ENCODE measurements at regions not wholly inside any gene's neighbourhood (a gene's known extent, or its start where the extent isn't known, plus 50 kb on each side); places are given as distances from the start of the nearest gene placed in this dataset.

DNA sequence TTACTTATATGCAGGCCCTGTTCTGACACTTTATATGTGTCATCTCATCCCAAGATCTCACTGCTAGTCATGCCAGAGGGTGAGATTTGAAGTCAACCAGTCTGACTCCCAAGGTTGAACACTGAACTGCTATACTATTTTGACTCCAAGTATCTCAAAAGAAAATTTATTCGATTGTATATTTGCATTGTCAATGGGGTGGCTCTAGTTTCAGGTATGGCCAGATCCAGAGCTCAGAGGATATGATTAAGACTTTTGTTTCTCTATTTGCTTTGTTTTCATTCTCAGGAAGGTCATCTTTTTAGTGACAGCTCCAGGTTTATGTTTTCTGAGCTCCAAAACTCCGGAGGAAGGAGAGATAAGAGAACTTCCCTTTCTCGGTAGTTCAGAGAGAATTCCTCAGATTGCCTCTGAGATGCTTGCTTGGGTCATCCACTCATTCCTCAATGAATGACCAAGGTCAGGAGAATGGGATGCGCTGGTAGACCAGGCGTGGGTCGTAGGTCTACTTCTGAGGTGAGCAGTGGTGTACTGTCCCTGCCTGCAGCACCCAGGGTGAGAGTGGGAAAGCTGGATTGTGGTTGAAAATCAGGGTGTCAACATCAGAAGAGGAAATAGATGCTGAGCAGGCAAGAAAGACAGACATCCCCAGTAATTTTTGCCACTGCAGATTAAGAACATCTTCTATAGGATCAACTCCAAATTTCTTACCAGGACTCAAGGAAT lies 99.3 kb downstream of the PFDN4 start:
- ATAC-seq (peak; percentile 27 to 38), DNase-seq (no peak)
- Mint-ChIP-seq H3K27me3 (ENCODE audit: low read depth) (peaks cover 15% of the 10 kb centered on the region), H3K4me1 (ENCODE audit: low read depth) (peaks cover 4% of the 10 kb centered on the region), H3K9me3 (no peaks in the 10 kb centered on the region), H3K36me3 (ENCODE audit: insufficient read depth) (no peaks in the 10 kb centered on the region), H3K4me3 (no peak overlapping the region)

DNA sequence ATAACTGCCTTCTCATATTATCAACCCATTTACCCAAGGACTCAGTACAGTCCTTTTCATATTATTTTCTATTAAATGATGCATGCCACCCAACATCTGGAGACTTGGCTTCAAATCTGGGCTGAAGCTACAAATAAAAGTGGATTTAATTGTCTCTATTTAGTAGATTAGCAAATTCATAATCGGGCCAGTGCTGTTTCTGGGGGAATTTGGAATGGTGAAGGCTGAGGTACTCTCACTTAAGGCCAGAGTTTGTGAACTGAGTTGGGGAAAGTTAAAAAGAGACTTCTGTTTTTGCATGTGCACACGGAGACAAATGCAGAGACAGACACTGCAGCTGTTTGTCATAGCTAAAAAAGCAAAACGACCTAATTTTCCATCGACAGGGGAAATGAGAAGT lies 100.9 kb downstream of the PFDN4 start:
- DNase-seq (no peak), ATAC-seq (no peak)
- Mint-ChIP-seq H3K27me3 (ENCODE audit: low read depth) (peaks cover 12% of the 10 kb centered on the region), H3K4me1 (ENCODE audit: low read depth) (peaks cover 4% of the 10 kb centered on the region), H3K4me3 (no peak overlapping the region), H3K9me3 (no peaks in the 10 kb centered on the region), H3K36me3 (ENCODE audit: insufficient read depth) (no peaks in the 10 kb centered on the region)

DNA sequence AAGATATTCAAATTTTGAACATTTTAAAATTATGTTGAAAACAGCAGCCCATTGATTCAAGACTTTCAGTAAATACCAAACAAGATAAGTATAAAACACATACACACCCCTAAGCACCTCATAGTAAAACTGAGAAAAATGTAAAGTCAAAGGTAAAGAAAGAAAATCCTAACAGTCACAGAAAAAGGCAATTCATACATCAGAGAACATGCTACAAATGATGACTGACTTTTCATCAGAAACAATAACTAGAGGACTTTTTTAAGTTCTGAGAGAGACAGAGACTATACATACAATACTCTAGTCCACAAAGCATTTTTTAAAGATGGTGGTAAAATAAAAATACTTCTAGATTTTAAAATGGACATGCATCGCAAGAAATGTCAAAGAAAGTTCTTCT lies 111.0 kb downstream of the PFDN4 start:
- Mint-ChIP-seq H3K4me3 (no peak overlapping the region), H3K27me3 (ENCODE audit: low read depth) (peaks cover 18% of the 10 kb centered on the region), H3K9me3 (no peaks in the 10 kb centered on the region), H3K4me1 (ENCODE audit: low read depth) (peaks cover 2% of the 10 kb centered on the region), H3K36me3 (ENCODE audit: insufficient read depth) (no peaks in the 10 kb centered on the region)
- DNase-seq (no peak), ATAC-seq (no peak)

DNA sequence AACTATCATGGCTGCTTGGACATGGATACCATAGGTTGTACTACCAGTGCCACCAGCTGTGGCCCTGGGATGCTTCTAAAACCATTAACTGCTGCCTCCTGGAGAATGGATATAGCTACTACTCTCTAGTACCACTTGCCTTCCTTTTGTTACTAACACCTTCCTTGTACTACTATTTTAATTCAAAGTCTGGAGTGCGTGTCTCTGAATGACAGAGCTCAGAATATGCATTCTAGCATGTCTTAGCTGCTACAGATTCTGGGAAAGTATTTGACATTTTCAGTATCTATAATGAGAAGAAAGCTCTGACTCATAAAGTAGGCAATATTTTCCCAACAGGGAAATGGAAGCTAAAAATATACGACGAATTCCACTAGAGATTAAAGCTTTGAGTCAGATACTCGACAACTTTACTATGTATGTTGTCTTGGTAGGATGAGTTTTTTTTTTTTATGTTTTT lies 112.3 kb downstream of the PFDN4 start:
- H3K4me3 Mint-ChIP-seq = no peak overlapping the region
- peaks cover 15% of the 10 kb centered on the region for H3K27me3 Mint-ChIP-seq (ENCODE audit: low read depth)
- no peak for DNase-seq
- no peaks in the 10 kb centered on the region for H3K9me3 Mint-ChIP-seq
- peaks cover 2% of the 10 kb centered on the region for H3K4me1 Mint-ChIP-seq (ENCODE audit: low read depth)
- peak; percentile 52 to 58 for ATAC-seq
- no peaks in the 10 kb centered on the region for H3K36me3 Mint-ChIP-seq (ENCODE audit: insufficient read depth)

DNA sequence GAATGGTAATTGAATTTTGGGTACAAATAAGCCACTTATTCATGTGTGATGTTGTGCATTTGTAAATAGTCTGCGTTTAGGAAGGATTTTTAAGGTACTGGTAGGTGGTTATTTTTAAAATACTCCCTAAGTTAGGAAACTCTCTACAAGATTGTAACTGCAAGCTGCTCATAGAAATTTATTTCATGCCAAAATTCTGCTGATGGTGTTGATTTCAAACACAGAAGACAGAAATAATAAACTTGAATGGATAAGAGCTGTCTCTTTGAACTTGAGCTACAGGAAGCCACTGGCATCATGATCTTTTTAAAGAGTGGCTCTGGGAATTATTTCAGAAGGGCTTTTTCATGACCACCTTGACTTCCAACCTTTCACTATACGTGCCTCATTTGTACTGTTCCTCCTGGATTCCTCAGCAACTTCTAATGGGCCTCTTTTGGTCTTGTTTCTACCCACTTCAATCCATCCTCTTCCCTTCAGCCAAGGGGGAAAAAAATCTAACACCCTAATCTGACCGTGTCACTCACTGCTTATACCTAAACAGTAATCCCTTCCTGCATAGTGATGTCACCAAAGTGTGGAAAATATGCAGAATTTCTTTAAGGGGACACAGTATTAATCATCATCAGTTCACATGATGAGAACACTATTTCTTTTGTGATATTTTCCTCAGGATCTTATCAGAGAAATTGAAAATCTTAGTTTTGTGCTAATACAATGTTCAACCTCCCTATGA lies 113.6 kb downstream of the PFDN4 start:
- ATAC-seq (no peak), DNase-seq (no peak)
- Mint-ChIP-seq H3K4me1 (ENCODE audit: low read depth) (peaks cover 2% of the 10 kb centered on the region), H3K36me3 (ENCODE audit: insufficient read depth) (no peaks in the 10 kb centered on the region), H3K4me3 (peak overlapping the region; percentile 0), H3K27me3 (ENCODE audit: low read depth) (peaks cover 6% of the 10 kb centered on the region), H3K9me3 (no peaks in the 10 kb centered on the region)

DNA sequence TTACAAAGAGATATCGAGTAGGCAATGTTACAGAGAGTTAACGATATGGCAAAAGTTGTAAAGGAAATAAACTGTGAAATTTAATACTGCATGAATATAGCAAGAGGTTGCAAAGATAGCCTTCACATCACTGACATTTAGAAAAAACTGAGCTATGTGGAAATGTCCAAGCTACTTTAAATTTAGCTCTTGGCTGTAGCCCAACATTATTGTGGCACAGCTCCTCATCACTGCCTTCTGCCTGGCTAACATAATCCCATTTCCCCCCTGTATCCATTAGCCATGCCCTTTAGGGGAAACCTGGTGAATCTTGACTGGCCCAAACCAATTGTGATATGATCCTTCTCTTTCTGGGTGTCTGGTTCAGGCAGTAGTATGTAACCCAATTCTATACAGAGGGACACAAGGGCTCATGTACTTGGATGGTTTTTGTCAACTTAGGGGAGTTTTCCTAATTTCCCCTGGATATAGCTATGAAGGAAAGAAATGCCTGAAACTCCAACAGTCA lies 115.4 kb downstream of the PFDN4 start:
- Mint-ChIP-seq H3K27me3 (ENCODE audit: low read depth) (peaks cover 3% of the 10 kb centered on the region), H3K4me1 (ENCODE audit: low read depth) (peaks cover 2% of the 10 kb centered on the region)

DNA sequence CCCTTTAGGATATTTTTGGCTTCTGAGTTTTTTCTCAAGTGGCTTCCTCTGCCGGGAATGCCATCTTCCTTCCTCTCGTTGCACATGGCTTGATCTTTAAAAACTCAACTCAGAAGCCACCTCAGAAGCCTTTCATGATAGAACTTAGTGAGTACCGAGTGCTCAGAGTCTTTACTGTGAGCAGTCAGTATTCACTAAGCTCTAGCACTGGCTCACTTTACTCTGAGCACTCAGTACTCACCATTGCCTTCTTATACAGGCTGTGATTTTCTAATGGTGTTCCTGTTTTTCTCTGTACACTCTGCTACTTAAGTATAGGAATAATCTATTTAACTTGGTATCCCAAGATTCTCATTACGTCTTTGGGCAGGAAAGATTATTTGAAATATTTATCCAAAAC lies 116.2 kb downstream of the PFDN4 start:
- no peak overlapping the region for H3K4me3 Mint-ChIP-seq
- no peaks in the 10 kb centered on the region for H3K36me3 Mint-ChIP-seq (ENCODE audit: insufficient read depth)
- H3K4me1 Mint-ChIP-seq (ENCODE audit: low read depth) = no peaks in the 10 kb centered on the region
- H3K9me3 Mint-ChIP-seq = no peaks in the 10 kb centered on the region
- DNase-seq = no peak
- peaks cover 3% of the 10 kb centered on the region for H3K27me3 Mint-ChIP-seq (ENCODE audit: low read depth)
- ATAC-seq = no peak

More for the DNA sequence above, 115.4 kb downstream of the PFDN4 start:
- ATAC-seq (no peak), DNase-seq (no peak)
- no peaks in the 10 kb centered on the region for H3K36me3 Mint-ChIP-seq (ENCODE audit: insufficient read depth)
- H3K9me3 Mint-ChIP-seq = no peaks in the 10 kb centered on the region
- no peak overlapping the region for H3K4me3 Mint-ChIP-seq

DNA sequence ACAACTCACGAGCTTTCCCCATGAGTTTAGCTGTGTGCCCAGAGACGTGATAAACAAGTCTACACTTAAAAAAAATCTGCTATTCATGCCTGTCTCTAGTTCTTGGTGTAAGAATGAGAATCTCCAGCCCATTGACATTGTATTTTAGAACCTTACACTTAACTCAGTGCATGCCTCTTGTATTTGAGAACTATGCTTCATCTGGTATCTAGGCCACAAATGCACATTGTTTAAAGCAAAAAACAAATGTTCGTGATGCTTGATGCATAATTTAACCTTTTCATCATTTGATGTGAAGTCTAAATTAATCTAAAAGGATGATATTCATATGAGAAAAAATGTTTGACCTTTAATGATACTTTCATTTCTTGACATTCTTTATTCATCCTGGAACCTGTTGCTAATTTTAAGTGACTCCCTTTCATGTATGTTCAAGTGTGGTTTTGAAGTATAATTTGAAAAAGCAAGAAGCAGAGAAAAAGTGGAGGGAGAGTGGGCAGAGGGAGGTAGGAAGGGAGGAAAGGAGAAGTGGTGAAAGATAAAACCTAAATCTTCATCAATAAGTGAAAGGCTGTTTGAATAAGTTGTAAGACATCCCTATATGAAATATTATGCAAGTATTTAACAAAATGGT lies 116.9 kb downstream of the PFDN4 start:
- H3K4me3 Mint-ChIP-seq = no peak overlapping the region
- DNase-seq (no peak), ATAC-seq (peak; percentile 32 to 44)
- no peaks in the 10 kb centered on the region for H3K36me3 Mint-ChIP-seq (ENCODE audit: insufficient read depth)
- H3K27me3 Mint-ChIP-seq (ENCODE audit: low read depth) = peaks cover 4% of the 10 kb centered on the region
- H3K4me1 Mint-ChIP-seq (ENCODE audit: low read depth) = no peaks in the 10 kb centered on the region
- H3K9me3 Mint-ChIP-seq = no peaks in the 10 kb centered on the region

DNA sequence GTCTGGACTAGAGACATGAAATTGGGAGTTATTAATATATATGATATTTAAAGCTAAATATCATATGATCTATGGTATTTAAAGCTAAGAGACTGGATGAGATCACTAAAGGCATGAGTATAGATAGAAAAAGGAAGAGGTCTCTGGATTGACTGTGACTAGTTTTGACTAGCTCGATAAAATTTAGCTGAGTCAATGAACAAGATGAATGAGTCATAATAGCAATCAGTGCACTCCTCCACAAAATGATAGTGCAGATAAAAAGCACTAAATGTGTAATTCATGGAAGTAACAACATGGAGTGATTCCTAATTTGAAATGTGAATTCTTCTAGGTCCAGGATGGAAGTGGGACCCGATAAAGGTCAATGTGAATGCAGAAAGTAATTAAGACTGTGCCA lies 127.4 kb downstream of the PFDN4 start:
- Mint-ChIP-seq H3K36me3 (ENCODE audit: insufficient read depth) (no peaks in the 10 kb centered on the region), H3K9me3 (peaks cover 8% of the 10 kb centered on the region)
- no peak for ATAC-seq

DNA sequence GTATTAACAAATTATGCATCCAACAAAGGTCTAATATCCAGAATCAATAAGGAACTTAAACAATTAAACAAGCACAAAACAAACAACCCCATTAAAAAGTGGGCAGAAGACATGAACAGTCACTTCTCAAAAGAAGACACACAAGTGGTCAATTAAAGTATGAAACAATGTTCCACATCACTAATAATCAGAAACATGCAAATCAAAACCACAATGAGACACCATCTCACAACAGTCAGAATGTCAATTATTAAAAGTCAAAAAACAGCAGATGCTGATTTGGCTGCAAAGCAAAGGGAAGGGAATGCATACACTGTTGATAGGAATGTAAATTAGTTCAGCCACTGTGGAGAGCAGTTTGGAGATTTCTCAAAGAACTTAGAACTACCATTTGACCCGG lies 129.3 kb downstream of the PFDN4 start:
- no peaks in the 10 kb centered on the region for H3K4me1 Mint-ChIP-seq (ENCODE audit: low read depth)
- DNase-seq (no peak), ATAC-seq (no peak)
- H3K4me3 Mint-ChIP-seq = no peak overlapping the region
- H3K27me3 Mint-ChIP-seq (ENCODE audit: low read depth) = peaks cover 5% of the 10 kb centered on the region
- peaks cover 8% of the 10 kb centered on the region for H3K9me3 Mint-ChIP-seq
- no peaks in the 10 kb centered on the region for H3K36me3 Mint-ChIP-seq (ENCODE audit: insufficient read depth)

More for the DNA sequence above, 127.4 kb downstream of the PFDN4 start:
- Mint-ChIP-seq H3K4me1 (ENCODE audit: low read depth) (no peaks in the 10 kb centered on the region), H3K27me3 (ENCODE audit: low read depth) (peaks cover 11% of the 10 kb centered on the region), H3K4me3 (no peak overlapping the region)
- no peak for DNase-seq

DNA sequence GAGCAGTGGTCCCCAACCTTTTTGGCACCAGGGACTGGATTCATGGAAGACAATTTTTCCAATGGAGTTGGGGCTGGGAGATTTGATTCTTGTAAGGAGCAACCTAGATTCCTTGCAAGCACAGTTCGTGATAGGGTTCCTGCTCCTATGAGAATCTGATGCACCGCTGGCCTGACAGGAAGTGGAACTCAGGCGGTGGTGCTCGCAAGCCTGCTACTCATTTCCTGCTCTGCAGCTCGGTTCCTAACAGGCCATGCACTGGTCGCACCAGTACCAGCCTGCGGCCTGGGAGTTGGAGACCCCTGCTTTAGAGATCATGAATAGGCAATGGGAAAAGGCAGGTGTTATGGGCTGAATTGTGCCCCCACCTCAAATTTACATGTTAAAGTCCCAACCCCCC lies 131.2 kb downstream of the PFDN4 start:
- no peak for ATAC-seq
- DNase-seq = no peak
- H3K9me3 Mint-ChIP-seq = peaks cover 8% of the 10 kb centered on the region
- no peaks in the 10 kb centered on the region for H3K36me3 Mint-ChIP-seq (ENCODE audit: insufficient read depth)
- H3K4me3 Mint-ChIP-seq = no peak overlapping the region
- H3K27me3 Mint-ChIP-seq (ENCODE audit: low read depth) = peaks cover 5% of the 10 kb centered on the region
- H3K4me1 Mint-ChIP-seq (ENCODE audit: low read depth) = no peaks in the 10 kb centered on the region

DNA sequence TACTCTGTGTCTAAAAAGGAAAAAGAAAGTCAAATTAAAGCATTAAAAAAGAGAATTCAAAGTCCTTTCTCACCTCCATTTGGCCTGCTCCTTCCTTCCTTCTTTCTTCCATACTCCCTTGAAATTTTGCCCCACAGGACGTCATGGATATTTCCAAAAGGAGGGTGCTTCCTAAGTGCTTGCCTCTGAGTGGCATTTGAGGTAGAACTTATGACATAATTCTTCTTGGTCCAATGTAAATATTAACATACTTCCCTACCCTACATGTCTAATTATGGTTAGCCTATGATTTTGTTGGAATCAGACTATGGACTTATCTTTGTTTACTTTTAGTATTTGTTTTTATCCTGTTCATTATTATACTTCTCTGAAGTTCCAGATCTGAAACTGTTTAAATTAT lies 132.3 kb downstream of the PFDN4 start:
- H3K4me1 Mint-ChIP-seq (ENCODE audit: low read depth) = no peaks in the 10 kb centered on the region
- H3K27me3 Mint-ChIP-seq (ENCODE audit: low read depth) = no peaks in the 10 kb centered on the region
- H3K4me3 Mint-ChIP-seq = no peak overlapping the region
- ATAC-seq = no peak
- peaks cover 8% of the 10 kb centered on the region for H3K9me3 Mint-ChIP-seq
- no peaks in the 10 kb centered on the region for H3K36me3 Mint-ChIP-seq (ENCODE audit: insufficient read depth)
- no peak for DNase-seq

DNA sequence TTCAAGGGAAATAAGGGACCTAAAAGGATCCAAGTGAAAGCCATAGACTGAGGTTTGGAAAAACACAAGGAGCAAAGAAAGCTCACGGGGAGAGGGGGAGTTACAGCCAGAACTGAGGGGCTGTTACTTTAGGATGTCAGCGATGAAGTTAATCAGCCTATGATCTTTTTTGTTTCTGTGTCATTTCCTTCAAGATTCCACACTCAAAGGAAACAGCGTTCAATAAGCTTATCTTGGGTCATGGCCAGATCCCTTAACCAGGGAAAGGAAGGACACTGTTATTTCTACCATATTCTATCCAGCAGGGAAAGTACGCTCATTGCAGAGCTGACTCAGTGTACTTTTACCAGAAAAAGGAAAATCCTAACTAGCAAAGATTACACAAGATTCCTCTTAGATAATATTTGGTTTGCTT lies 132.8 kb downstream of the PFDN4 start:
- Mint-ChIP-seq H3K27me3 (ENCODE audit: low read depth) (no peaks in the 10 kb centered on the region), H3K4me3 (no peak overlapping the region), H3K9me3 (peaks cover 7% of the 10 kb centered on the region), H3K36me3 (ENCODE audit: insufficient read depth) (no peaks in the 10 kb centered on the region), H3K4me1 (ENCODE audit: low read depth) (no peaks in the 10 kb centered on the region)
- no peak for DNase-seq
- no peak for ATAC-seq

DNA sequence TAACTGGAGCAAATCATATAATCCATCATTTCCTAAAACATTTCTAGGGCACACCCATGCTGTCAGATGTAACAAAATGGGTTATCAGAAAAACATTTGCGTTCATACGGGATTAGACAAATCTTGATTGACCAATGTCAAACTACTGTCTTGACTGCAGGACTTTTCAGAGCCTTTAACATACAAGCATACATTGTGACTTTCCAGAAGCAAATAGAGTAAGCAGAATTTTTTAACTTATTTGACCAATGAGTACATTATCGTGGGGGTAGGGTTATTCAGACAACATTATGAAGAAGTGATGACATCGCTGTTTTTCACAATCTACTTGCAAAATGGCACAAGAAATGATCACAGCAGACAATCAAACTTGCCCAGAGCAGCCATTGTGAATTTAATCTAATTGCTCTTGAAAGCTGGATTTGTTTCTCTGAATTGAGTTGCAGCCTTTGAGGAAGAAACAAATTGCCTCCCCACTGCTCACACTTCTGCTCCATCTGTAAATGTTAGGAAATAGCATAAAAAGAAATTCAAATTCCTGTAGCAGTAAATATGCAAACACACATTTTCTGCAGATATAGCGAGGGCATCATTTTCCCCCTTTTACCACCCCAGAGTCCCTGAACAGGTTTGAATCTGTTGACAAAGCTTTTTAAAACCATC lies 133.0 kb upstream of the DOK5 start:
- no peak for ATAC-seq
- Mint-ChIP-seq H3K9me3 (peaks cover 3% of the 10 kb centered on the region), H3K4me1 (ENCODE audit: low read depth) (no peaks in the 10 kb centered on the region), H3K4me3 (no peak overlapping the region), H3K27me3 (ENCODE audit: low read depth) (peaks cover 3% of the 10 kb centered on the region), H3K36me3 (ENCODE audit: insufficient read depth) (no peaks in the 10 kb centered on the region)
- no peak for DNase-seq

Data from activated T-cell treated with anti-CD3 and anti-CD28 coated beads, Interleukin-2, amount 50 U/mL, for 4 hours (primary cell).